ENCODE measurements at regions not wholly inside any gene's neighbourhood (a gene's known extent, or its start where the extent isn't known, plus 50 kb on each side); places are given as distances from the start of the nearest gene placed in this dataset.

DNA sequence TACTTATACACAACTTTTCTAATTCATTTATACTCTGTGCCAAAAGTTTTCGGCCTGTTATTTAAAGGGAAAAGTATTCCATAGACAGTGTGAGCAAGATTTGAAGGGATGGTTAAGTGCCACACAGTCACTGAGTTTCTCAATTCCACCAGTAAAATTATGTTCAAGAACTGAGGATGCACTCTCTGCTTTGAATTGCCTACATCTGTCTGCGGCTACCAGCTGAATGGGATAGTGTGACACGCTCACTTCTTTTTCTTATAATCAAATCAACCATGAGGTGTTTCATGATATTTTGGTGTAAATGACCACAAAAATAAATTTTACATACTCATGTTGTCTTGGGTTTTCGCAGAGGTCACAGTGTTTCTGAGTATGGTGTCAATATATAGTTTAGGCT is 218.4 kb upstream of the TMEM161B start:
- TF ChIP-seq, protein P1, sequence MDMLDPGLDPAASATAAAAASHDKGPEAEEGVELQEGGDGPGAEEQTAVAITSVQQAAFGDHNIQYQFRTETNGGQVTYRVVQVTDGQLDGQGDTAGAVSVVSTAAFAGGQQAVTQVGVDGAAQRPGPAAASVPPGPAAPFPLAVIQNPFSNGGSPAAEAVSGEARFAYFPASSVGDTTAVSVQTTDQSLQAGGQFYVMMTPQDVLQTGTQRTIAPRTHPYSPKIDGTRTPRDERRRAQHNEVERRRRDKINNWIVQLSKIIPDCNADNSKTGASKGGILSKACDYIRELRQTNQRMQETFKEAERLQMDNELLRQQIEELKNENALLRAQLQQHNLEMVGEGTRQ (IDR thresholded peaks at IDR 0.05; ENCODE audit: low read depth, low read length), result no peak
- TF ChIP-seq, protein P2, sequence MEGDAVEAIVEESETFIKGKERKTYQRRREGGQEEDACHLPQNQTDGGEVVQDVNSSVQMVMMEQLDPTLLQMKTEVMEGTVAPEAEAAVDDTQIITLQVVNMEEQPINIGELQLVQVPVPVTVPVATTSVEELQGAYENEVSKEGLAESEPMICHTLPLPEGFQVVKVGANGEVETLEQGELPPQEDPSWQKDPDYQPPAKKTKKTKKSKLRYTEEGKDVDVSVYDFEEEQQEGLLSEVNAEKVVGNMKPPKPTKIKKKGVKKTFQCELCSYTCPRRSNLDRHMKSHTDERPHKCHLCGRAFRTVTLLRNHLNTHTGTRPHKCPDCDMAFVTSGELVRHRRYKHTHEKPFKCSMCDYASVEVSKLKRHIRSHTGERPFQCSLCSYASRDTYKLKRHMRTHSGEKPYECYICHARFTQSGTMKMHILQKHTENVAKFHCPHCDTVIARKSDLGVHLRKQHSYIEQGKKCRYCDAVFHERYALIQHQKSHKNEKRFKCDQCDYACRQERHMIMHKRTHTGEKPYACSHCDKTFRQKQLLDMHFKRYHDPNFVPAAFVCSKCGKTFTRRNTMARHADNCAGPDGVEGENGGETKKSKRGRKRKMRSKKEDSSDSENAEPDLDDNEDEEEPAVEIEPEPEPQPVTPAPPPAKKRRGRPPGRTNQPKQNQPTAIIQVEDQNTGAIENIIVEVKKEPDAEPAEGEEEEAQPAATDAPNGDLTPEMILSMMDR (conservative IDR thresholded peaks at IDR 0.05; ENCODE audit: low read depth, low read length), result no peak
- no peak for TF ChIP-seq MXI1 (IDR thresholded peaks at IDR 0.05; ENCODE audit: borderline replicate concordance, low read depth, low read length)
- TF ChIP-seq CEBPB (IDR thresholded peaks at IDR 0.05; ENCODE audit: low read depth, low read length), result no peak
- no peak for TF ChIP-seq MAZ (IDR thresholded peaks at IDR 0.05; ENCODE audit: borderline replicate concordance, low read depth, low read length)
- TF ChIP-seq BHLHE40 (IDR thresholded peaks at IDR 0.05; ENCODE audit: low read depth, low read length), result no peak
- TF ChIP-seq RFX5 (IDR thresholded peaks at IDR 0.05; ENCODE audit: low read depth, low read length), result no peak
- TF ChIP-seq POLR2A (IDR thresholded peaks at IDR 0.05; ENCODE audit: low read depth, low read length), result no peak
- TF ChIP-seq, protein P3, sequence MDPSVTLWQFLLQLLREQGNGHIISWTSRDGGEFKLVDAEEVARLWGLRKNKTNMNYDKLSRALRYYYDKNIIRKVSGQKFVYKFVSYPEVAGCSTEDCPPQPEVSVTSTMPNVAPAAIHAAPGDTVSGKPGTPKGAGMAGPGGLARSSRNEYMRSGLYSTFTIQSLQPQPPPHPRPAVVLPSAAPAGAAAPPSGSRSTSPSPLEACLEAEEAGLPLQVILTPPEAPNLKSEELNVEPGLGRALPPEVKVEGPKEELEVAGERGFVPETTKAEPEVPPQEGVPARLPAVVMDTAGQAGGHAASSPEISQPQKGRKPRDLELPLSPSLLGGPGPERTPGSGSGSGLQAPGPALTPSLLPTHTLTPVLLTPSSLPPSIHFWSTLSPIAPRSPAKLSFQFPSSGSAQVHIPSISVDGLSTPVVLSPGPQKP (IDR thresholded peaks at IDR 0.05; ENCODE audit: borderline replicate concordance, low read depth, low read length), result no peak
- no peak for TF ChIP-seq RCOR1 (IDR thresholded peaks at IDR 0.05; ENCODE audit: insufficient replicate concordance, low read length)
- no peak for TF ChIP-seq CHD1 (IDR thresholded peaks at IDR 0.05; ENCODE audit: low read depth, low read length)

All from IMR-90 (cell line).